IPS-NIHi7 (cell line): ENCODE measurements at regions not wholly inside any gene's neighbourhood (a gene's known extent, or its start where the extent isn't known, plus 50 kb on each side); places are given as distances from the start of the nearest gene placed in this dataset.
"Not testable (repeated sequence)": the region's sequence is repeated elsewhere in the genome, so short reads cannot be mapped to it uniquely, and the experiment has no call there.

ENCODE experiments used
- DNase-seq: peaks from one replicate; pipeline ENCODE4 v3.0.0; 2012; ENCODE audit warnings: mixed read lengths; ENCODE audit errors: extremely low spot score

DNA sequence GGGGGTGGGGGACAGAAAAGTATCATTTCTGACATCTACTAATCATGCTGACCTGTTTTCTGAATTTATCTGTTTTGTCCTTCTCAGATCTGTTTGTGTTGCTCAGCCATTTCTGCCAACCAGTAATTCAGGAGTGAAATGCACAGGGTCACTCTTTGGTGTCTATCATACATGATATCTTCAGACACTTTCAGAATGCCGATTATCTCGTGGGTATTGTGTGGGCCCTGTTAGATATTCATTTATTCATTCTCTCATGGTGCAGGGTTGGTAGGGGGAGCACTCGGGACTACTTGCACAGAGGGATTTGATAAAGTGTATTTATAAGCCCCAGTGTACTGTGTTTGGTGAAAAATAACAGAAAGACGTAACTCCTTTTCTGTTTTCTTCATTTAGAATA, 101.2 kb upstream of the CITED2 start:
- no peak for DNase-seq

DNA sequence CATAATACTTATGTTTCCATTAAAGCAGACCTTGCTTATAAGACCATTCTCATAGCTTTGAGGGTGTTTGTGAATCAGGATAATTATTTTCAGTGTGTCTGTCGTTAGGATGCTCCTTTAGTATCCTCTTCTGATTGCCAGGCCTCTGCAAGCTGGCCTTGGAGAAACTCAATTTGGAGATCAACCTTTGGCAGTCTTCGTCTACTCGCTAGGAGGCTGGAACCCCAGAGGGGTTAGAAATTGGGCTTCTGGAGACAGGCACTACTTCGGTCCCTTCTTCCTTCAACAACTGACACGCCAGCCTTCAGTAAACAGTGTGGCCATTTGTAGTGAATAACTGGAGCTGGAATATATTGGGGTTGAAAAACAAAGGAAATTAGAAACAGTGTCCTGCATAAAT, 100.8 kb upstream of the CITED2 start:
- no peak for DNase-seq

DNA sequence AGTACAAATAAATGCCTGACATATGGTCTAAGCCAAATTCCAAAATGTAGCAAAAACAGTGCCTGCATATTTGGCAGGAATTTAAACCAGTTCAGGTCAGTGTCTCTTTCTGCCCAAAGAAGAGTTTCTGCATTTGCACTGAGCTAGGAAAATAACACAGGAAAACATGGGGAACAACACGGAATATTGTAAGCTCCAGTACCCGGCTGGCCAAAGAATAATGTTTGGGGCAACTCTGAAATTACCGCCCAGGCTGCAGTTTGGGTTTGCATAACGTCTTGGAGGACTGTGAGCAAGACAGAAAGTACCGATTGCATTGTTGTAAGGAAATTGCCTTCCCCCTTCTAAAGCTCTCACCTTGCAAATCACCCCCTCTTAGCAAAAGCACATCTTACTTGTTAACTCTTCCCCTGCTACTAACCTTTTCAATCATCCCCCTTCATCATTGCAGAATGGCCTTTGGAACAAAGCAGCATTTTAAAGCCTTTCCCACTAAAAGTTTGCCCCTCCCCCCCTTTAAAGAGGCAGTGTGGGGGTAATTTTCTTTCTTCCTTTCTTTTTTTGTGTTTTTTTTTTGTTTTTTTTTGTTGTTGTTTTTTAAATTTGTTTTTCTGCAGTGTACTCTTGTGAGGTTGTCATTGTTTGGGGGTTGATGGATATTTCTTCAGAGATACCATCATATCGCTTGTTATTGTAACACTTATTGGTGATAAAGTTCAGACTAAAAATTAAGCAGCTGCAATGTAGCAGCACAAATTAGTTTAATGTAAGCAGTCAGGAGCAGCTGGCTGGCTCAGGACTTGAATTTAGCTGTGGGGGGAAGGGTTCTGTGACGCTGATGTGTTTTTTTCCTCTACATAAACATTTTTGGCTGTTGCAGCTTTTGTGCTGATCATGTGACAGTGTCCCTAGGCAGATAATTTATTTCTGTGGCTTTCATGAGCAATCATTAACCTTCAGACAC, 100.0 kb upstream of the CITED2 start:
- peak; percentile 34 for DNase-seq

DNA sequence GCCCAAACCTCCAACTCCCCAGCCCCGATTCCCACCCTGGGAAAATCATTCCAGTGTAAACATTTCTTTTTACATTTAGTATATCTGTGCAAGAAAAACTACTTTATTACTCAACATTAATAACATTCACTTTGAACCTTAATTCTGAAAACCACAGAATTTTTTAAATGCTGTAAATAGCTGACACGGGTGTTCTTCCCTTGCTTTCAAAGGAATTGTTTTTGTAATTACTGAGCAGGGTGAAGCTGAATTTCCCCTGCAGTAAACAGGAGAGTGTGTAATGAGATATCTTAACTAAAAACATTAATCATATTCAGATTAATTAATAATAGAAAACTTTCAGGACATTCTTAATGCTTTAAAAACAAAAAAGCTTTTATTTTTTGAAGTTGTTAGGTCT, 99.3 kb upstream of the CITED2 start:
- no peak for DNase-seq

DNA sequence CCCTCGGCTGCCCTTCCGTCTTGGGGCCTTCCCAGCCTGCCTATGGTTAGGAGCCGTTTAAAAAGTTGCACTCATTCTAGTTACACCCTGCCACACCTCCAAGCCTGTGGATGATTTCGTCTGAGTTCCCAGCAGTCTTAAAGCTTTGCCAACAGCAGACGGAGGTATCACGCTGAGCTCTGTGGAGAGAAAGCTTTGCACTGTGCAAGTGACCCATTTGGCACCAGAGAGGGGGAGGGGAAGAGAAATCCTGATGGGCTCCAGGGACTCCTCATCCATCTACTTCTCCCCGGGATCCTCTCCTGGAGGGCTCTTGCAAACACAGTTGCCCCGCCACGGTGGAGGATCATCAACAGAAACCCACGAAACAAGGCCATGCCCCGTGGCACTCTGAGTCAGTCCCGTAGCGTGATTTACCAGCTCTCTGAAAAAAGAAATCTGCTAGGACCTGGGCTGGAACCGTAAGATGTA, 98.8 kb upstream of the CITED2 start:
- peak; percentile 22 for DNase-seq

DNA sequence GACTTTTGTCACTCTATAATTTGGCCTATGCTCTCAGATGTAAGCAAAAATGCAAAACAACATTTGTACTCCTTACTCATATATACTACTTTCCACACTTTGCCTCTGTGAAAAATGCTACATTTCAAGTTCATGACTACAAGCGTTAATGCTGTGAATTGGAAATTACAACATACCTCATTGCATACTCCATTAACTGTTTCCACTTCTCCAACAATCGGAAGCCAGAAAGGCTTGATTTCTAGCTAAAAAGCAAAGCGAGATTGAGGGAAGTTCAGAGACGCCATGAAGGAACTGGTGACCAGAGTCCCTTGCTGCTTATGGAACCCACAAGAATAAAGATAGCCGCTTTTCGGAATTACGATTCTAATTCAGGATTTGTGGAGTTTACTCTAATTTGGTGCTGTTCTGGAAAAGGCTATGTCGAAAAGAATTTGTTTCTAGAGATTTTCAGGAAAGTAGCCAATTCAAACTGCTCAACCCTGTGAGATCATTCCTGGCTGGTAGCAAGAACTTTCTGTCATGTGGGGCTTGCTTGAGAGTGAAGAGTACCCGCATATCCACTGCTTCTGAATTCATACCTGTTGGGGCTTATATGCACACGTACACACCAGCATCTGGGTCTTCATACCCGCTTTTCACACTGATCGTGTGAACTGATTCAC, 98.0 kb upstream of the CITED2 start:
- DNase-seq, result no peak

DNA sequence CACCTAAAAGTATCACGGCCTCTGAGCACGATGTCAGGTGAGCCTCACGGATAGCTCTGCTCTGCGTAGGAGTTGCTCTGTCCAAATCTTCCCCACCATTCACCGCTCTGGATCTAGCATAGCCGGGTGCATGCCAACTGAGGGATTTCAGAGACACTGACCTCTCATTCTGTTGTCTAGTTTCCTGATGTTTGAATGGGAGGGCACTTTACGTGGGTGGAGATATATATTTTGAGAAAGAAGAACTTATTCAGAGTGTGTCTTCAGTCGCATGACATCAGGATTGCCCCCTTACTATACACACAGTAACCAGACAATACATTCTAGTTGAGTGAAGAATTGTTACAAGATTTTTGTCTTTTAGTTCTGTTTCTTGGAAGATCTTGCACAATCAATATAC, 96.5 kb upstream of the CITED2 start:
- no peak for DNase-seq

DNA sequence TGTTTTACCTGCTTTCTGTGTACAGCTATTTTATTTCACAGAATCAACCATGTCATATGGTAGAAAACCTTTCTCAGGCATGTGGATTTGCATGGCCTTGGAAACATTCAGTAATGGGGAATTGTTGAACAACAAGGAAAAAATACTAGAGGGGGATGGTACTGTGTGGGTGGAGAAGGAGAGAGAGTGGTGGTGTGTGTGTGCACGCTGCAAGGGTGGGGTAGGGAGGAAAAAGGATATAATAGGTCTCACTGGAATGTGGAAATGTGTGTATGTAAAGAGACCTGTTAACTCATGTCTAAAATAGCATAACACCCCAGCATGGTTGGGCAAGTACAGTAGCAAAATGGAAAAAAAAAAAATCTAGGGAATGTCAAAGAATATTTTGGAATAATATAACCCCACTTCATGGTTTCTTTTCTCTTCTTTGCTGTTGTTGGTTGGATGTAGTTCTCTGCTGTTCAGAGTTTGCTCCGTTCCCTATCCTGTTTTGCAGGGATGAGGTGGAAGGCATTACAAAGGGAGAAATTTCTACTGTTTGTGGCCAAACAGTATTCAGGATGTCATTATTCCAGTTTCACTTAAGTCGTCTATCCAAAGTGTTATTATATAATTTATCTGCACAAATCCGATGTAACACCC, 93.9 kb upstream of the CITED2 start:
- no peak for DNase-seq

DNA sequence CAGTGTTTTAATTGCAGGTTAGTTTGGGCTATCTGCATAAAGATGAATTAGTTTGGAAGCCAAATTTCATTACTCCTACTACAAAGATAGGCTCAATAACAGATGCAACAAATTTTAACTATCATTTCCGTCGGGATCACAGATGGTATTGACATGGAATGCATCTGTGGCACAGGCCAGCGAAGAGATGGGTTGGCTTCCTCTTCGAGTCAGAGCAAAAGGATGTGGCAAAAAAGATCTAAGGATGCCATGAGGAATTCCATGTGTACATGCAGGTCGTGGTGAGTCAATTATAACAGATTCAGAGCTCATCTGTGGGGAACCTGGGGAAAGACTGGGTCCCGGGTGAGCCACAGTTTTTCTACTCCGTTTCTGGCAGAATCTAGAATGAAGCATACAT, 83.0 kb upstream of the CITED2 start:
- no peak for DNase-seq

DNA sequence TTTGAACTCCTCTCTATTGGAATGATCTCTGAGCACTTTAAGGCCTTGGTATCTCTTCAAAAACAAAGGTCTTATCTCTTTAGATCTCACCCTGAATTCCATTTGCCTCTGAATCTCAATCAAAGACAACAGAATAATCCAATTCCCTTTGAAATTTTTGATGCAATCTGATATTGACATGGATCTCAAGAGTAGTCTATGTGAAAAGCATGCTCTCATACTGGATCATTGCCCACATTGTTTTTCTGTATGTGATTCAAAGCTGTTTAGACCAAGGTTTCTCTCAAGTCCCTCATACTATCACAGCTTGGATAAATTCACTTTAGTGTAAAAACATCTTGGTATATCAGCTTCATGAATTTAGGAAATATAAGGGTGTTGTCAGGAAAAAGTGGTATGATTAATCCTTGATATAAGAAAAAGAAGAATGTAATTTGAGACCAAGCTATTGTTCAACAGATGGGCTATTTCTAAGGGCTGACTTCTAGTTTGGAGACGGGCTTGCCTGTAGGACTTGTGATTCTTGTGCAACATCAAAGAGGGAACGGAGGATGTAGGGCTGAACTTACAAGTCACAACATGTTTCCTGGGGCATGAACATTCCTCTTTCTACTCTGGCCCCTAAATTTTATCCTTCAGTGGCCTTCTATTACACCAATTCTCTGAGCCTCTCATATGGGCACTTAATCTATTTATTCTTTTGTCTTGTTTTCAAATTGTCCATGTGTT, 77.9 kb upstream of the CITED2 start:
- DNase-seq, result no peak

DNA sequence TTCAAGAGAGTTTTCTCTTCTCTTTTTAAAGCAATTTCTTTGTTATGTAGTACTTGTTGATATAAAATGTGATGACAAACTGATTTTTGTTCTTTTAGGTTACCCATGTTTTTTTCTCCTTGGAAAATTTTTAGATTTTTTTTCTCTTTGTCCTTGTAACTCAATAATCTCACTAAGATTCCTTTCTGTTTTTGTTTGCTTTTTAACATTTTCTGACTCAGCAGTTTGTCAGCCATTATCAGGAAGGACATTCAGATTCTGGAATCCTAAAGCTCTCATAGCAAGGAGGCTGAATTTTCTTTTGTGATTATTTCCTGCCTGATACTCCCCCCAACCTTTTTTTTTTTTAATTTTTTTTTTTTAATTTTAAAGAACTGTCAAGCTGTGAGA, 75.2 kb upstream of the CITED2 start:
- DNase-seq, result no peak

DNA sequence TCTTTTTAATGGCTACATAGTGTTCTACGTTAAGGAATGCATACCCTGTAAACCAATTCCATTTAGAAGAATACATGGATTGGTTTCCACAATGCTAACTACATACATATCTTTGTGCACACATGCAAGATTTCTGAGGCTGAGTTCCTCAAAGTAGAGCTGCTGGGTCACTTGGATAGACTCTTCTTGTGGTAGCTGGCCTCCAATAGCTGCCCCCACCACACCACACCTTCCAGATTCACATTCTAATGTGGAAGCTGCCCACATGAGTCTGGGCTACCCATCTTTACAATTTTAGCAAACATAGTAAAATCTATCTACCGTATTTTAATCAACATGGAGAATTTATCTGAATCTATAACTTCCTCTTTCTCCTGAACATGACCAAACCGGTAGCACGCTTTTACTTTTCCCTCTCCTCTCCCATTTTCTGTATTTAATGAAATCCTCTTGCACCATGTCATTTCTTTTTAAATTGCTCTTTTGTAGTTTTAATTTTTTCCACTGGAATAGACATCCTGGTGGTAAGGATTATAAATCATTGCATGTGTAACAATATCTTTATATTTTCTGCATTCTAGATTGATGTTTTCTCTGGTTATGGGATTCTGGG, 74.7 kb upstream of the CITED2 start:
- DNase-seq, result no peak

DNA sequence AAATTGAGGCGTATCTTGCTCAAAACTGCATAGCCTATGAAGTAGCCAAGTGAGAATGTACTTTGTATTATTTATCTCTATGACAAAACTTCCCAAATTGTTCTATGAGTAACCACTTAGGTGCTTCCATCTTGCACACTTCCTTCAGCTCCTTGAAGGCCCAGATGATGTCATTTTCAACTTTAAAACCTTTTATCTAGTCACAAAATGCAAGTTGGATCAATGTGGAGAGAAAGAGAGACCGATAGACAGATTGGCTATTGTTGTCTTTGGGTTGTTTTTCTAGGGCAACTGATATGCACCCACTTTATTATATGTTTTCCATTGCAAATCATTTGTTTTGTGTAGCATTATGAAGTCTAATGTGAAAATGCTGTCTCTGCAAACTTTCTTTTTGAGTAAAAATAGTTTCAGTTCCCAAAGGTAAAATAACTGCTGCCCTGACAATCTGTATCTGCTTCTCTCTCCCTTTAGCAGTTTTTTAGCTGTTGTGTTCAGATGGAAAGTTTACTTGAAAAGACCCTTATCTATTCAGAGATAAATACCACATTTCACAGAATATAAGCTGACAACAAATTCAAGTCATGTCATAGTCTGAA, 73.7 kb upstream of the CITED2 start:
- no peak for DNase-seq

DNA sequence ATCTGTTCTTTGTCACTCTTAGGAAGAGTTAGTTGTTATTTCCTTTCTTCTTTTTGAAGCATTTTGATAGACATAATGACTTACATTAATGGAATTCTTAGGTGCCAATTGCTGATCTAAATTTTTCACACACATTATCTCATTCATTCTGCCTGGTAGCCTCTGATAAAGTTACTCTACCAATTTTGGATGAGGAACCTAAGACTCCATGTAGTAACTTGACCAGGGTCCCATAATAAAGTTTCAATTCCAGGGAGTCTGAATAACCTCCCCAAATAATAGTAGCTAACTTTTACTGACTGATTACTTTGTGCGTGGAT, 73.2 kb upstream of the CITED2 start:
- DNase-seq, result no peak

DNA sequence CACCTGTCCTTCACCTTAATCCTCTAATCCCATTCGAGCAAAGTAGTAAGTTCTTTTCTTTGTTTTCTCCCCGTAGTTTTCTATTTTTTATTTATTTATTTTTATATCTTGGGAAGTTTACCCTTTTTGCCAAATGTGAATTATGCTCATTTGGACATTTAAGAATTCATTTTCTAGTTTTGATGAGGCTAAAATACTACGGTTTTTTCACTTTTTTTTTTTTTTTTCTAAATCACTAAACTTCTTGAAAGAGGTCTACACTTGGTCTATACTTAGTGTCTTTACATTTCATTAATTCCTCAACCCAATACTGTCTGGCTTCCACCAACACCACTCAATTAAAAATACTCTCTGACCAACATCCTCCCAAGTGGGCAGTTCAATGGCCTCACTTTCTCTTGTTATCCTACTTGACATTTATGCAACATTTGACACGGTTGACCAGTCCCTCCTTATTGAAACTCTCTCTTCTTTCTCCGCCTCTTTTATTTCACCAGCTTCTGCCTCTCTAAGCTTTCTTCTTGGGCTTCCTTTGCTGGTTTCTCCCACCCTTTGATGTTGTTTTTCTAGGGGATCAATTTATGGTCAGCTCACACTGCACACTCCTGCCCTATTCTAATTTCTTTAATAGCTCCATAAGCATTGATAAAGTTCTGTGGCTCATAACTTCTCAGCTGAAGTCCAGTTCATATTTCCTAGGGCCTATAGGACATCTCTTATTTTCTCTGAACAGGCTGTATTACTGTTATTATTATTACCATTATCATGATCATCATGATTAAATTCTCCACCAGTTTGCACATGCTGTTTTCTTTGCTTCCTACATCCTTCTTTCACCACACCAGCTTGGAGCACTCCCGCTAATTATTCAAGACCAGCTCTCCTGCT, 72.6 kb upstream of the CITED2 start:
- DNase-seq, result no peak

DNA sequence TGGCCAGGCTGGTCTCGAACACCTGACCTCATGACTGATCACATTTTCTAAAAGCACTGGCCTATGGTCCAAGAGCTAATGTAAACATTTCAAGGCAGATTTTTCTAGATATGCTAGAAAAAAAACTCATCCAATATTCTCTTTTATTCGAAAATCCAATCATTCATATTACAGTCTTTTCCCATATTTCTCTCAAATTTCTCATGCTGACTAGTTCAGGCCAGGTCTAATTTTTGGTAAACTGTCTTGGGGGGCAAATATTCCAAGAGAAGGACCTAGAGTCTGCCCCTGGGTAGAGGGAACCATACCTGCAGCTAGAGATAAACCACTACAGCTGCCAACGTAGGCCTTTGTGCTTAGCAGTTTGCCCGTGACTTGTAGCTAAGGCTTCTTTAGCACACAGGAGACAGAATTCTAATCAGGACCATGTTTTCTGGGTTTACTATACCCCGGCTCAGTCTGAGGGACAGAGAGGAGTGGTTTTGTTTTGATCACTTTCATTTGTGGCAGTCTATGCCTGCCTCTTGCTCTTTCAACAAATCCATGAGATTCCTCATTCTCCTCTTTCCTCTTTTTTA, 71.8 kb upstream of the CITED2 start:
- no peak for DNase-seq

DNA sequence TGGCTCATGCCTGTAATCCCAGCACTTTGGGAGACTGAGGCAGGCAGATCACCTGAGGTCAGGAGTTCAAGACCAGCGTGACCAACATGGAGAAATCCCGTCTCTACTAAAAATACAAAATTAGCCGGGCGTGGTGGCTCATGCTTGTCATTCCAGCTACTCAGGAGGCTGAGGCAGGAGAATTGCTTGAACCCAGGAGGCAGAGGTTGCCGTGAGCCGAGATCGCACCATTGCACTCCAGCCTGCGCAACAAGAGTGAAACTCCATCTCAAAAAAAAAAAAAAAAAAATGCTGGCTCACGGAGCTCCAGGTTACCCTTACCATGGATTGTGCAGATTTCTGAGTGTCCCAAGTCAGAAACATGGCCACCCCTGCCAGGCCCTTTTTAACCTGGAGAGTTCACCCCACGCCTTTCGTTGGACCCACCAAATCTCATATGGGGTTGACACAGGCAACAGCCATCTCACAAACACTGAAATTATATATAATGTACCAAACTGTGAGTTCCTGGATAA, 69.9 kb upstream of the CITED2 start:
- not testable (repeated sequence) for DNase-seq

DNA sequence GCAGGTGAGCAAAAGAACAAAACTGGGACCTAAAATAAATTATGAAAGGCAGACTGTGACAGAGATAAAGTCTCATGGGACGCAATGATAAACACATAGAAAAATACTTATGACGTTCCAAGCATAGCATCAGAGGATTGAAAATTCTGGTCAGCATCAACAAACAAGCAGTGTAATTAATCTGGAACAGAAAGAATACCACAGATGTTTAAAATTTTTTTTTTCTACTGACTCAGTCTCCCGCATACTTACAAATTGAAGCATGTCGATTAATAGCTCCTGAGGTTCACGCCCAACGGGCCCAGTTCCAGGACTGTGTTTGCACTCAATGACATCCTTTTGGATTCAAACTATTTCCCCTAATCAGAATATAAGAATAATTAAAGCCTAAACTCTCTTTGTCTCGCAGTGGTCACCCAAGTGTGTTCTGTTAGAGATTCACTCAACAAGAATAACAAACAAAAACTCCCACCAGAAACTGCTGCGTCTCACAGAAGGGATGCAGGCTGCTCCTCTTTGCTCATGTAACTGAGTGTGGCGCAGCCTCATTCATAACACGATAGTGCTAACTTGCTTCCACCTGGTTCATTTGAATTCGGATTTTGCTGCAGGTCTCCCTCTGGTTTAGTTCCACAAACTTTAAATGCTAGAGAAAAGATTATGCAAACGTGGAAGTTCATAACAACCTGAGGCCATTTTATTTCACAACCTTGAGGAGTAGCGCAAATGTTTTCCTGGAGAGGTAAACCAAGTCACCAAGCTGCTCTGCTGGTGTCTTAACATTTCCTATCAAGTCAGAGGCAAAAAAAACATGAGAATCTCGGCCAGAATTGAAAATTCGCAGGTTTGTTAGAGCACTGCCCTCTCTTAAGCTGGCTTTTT, 69.0 kb upstream of the CITED2 start:
- DNase-seq, result no peak
